Glomerular visceral epithelial cell (primary cell): ENCODE measurements at regions not wholly inside any gene's neighbourhood (a gene's known extent, or its start where the extent isn't known, plus 50 kb on each side); places are given as distances from the start of the nearest gene placed in this dataset.
A peak's percentile ranks its signal among the peaks of the same experiment; 100 is the strongest.
"Not testable (repeated sequence)": the region's sequence is repeated elsewhere in the genome, so short reads cannot be mapped to it uniquely, and the experiment has no call there.

Experiments
- DNase-seq: peaks from one replicate; pipeline ENCODE4 v3.0.0-alpha.2; 2016; ENCODE audit errors: extremely low spot score

DNA sequence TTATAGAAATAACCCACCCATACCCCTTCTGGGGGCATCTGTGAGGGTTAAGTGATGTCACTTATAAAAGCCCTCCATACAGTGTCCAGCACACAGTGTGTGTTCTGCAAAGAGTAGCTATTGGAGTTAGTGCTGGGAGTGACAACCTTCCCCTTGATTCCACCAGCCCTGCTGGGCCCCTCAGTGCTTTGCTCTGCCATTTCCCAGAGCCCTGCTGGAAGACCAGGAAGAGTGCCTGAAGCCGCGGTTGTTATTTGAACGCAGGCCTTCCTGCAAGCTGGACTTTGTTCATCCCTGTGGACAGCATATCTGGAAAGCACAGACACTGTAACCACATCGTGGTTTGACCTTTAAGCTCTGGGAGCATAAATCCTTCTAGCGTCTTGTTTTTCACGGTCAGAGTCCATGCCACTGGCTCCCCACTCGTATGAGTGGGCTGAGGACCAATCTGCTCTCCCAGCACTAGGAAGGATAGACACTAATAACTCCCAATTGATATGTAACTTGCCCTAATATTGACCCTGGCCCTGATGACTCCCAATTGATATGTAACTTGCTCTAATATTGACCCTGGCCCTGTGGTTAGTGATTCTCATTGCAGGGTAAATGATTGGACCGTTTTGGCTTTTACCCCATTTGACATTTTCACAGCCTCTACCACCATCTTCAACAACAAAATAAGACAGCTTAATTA is 297.1 kb upstream of the MAF start:
- DNase-seq, result peak; percentile 81

DNA sequence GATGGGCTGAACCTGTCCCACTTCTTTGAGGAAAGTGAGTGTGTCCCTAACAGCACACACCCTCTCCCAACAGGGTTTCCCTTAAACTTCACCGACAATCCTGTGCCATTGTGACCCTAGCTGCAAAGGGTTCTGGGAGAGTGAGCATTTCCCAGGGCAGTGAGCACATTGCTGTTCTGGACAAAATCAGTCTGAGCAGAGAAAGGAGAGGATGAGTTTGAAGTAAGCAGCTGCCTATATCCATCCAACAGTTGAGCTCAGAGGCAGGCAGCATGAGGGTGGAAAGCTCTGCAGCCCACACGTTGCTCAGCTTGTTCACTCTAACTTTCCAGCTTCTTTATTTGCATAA is 296.5 kb upstream of the MAF start:
- no peak for DNase-seq

DNA sequence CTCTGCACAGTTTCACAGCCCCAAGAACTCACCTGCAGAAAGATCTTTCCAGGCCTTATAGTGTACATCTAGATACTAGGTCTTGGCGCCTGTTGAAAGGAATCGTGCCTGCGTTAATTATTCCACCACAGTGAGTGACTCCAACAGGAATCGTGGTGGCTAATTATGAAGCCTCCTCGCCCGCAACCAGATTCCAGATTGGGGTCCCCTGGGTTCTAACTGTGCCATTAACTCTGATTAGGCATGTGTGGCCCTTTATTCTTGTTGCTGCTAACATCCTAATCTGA is 295.3 kb upstream of the MAF start:
- DNase-seq, result no peak

DNA sequence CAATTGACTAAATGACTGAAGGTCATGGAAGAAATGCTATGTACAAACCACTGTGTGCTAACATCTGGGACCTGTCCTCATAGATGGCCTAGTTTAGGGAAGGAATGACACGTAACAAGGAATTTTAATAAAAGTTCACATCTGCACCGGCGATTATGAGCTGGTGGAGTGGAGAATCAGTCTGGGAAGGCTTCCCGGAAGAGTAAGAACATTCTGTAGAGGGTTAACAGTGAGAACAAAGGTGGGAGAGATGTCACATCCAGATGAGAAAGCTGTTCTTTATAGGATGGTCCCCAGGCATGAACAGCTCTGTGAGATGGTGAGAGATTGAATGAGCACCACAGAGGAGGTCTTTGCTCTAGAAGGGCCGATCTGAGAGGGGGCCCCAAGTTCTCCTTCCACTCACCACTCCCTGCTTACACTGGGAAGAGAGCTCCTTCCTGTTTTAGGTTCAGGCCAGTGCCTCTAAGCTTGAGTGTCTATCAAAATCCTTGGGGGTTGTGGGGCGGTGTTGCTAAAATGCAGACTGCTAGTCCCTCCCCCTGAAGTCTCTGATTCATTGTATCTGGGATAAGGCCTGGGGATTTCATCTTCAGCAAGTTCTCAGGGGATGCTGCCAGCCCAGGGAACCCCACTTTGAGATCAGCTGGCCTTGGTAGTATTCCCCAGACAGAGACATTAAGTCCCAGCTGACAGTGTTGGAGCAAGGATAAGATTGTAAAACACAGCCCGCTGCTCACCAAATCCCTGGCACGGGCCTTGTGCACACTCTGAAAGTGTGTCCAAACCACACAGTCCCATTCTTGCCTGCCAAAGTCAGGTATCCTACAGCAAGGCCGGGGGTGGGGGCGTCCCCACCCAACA is 294.7 kb upstream of the MAF start:
- DNase-seq, result no peak

DNA sequence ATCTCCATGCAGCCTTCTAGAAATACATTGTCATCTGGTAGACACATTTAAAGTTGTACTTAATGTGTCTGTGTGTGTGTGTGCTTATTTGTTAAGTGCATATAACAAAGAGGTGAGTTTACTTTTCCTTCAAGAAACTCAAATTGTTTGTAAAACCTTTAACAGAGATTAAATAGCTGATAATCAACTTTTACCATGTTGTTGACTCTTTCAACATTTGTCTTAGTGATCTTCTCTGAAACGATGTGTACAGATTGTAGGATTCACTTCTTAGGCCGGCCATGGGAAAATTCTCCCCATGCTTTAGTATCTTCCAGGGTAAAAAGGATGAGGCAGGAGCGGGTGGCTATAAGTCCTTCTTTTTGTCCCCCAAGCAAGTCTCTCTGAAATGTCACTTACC is 292.9 kb upstream of the MAF start:
- no peak for DNase-seq

DNA sequence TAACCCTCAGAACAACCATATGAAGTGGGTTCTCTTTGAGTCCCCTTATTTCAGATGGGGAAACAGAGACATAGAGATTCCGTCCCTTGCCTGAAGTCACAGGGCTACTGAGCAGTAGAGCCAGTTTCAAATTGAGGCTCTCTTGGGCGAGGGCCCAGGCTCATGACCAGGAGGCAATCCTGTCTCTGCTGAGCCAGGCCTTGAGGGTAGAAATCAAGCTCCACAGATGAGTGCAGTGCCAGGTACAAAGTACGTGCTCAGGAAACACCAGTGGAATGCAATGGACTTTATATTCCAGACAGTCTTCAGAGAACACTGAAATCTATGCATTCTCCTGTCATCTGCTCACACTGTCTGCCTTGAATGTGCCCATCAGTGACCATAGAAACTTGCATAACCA is 291.7 kb upstream of the MAF start:
- no peak for DNase-seq

DNA sequence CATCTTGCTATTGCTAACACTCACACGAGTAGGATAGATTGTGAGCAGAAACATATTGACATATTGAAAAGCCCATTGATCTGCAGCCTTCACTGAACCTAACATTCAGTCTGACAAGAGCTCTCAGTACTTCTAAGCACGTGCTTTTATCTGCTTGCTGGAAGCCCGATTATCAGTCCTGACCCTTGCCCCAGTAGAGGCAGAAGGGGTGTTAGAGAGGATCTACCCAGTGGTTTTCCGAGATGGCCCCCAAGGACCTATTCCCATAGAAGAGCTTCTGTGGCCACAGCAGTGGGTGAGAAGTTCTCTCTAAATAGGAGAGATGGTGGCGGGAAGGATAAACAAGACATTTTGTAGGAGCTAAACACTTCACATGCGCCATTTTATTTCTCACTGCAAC is 290.9 kb upstream of the MAF start:
- DNase-seq, result no peak

DNA sequence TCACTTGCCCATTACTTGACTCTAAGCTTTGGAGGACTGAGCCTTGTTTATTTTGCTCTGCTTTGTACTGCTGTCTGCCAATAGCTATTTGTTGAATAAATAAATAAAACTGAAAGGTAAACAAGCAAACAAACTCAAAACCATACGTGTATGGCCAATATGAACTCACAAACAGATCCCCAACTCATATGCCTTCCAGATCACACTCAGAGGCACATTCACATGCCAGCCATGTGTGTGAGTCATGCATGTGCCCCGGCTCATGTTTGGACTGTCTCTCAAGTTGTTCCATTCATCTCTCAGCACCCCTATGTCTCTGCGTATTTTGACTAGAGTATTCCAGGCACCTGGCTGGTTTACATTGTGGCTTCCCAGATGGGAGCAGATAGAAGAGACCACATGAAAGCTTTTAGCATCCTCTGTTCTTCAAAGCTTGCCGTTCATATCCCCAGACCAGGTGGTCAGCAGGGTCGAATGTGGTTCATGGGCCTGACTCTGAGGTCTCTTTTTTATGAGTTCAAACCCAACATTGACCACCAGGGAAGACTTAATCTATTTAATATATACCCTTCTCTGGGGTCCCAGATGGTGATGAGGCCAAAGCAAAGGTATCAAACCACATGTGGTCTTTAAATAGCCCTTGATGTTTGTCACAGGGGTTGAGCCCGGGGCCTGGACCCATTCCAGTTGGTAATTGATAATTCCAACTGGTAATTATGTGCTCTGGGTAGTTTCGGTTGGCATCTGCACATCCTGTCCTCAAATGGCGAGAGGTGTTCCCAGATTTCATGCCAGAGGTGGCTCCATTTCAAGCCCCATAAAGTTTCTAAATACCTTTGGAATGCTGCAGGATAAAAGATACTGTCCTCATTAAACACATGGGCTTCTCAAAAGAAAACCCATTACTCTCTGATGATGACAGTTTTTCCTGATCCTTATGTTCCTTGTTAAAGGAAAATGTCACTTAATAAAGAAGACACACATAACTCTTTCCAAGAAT is 287.3 kb upstream of the MAF start:
- no peak for DNase-seq

DNA sequence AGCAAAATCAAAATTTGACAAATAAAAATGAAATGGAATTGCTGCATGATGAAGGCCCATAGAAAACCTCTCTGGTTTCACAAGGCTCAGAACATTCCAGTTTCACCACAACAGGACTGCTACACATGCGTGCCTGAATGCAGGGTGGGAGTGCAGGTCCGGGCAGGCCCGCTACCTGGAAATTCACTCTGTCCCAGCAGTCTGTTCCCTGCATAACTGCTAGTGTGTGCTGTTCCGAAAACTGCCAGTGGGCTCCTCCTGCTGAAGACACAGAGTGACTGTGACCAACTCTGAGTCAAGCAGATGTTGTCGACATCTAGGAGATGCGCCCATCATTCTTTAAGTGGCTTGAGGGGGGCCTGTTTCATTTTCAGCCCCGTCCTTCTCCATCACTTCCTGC is 284.8 kb upstream of the MAF start:
- no peak for DNase-seq

DNA sequence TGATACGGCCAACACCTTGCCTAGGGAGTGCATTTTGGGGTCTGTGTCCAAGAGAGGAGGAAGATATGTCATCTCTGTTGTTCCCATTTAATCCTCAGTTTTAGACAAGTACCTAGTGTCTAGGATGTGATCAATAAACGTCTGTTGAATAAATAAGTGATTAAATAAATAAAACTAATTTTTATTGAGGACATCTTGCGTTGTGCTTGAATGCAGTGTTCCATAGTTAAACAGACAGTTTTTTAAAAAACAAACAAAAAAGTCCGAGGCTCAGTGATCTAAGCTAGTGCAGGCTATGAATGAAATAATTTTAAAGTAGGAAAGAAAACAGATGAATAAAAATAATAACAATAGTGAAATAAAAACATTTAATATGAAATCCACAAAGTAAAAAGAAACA is 283.0 kb upstream of the MAF start:
- DNase-seq, result no peak

DNA sequence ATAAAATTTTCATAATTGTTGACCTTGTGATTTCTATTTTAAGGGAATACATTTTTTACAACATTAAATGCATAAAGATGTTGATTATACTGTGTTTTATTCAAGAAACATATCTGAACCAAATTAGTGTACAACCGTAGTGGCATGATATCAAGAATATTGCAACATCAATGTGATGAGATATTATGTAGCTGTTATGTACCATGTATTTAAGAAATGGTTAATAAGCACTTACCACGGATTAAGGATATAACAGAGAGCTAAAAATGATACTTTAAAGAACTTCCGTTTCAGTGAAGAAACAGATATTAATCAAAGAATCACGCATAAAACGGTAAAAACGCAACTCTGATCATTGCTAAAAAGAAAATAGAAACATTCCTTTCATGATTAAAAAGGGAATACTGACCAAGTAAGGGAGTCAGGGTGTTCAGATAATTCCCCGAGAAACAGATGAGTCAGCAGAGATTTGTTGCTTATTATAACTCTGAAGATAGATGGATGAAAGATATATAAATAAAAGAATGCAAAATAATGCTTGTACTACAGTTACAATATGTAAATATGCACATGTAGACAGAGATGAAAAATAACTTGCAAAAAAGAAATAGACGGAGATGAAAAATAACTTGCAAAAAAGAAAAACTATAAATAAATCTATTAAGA is 281.9 kb upstream of the MAF start:
- DNase-seq, result no peak

DNA sequence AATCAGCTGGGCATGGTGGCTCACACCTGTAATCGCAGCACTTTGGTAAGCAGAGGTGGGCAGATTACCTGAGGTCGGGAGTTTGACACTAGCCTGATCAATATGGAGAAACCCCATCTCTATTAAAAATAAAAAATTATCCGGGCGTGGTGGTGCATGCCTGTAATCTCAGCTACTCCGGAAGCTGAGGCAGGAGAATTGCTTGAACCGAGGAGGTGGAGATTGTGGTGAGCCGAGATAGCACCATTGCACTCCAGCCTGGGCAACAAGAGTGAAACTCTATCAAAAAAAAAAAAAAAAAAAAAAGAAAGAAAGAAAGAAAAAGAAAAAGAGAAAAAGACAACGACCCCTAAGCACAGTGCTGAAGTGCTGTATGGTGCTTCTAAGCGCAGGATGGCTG is 280.6 kb upstream of the MAF start:
- DNase-seq, result not testable (repeated sequence)

DNA sequence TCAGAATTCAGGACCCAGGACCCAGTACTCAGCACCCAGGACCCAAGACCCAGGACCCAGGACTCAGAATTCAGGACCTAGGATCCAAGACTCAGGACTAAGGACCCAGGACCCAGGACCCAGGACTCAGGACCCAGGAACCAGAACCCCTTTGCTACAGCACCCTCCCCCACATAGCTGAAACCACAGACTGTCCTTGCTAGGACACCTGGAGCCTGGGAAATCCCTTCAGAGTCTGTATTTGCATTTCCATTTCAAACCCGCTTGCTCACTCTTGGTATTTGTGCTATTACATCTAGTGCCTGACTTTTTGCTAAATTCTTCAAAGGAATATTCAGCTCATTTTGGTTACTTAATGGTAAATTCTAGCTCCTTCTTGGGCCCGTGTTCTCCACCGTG is 275.8 kb upstream of the MAF start:
- DNase-seq, result peak; percentile 31

DNA sequence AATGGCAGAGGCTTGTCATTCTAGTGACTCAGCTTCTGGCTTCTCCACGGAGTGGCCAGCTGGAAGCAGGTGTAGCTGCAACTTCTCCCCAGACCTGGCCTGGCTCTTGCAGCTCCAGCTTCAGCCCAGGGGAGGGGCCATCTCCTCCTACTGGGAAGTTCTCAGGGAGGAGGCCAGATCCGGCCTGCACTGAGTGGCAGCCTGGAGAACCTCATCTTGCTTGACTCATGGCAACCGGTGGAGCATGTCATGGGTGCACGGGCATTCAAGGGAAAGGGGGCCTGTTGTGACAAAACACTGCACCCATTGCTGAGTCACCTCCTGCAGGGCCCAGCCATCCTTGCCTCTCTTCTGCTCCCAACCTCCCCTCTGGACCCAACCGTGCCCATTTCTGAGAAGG is 273.9 kb upstream of the MAF start:
- DNase-seq, result peak; percentile 81

DNA sequence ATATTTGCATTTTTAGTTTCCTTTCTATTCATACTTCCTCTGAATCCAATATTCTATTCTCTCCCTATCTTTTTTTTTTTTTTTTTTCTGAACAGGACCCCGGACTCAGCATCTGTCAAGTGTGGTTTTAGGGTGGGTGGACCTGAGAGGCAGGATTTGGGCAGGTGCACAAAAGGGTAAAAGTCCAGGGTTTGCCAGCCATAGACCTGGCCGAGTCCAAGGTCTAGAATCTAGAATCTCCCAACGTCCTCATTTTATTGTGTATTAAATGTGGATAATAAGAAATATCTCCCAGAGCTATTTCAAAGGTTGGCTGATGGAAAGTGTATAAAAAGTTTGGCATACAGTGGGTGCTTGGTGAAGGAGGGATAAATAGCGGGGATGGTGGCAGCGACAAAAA is 273.3 kb upstream of the MAF start:
- no peak for DNase-seq

DNA sequence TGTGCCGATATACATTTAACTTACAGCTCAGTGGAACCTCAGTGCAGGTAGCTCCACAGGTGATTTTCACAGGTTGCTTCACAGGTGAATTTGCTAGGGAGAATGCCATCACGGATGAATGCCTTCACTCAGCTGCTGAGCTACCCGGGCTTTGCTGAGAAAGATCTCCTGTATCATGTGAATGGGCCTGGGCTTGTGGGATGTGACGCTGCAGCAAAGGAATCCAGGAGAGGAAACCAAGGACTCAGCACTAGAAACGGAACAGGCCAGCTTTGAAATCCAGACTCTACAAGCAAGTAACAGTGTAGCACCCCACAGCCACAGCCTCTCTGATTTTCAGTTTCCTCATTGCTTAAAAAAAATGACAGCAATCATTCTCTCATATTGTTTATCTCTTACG is 271.4 kb upstream of the MAF start:
- peak; percentile 64 for DNase-seq

DNA sequence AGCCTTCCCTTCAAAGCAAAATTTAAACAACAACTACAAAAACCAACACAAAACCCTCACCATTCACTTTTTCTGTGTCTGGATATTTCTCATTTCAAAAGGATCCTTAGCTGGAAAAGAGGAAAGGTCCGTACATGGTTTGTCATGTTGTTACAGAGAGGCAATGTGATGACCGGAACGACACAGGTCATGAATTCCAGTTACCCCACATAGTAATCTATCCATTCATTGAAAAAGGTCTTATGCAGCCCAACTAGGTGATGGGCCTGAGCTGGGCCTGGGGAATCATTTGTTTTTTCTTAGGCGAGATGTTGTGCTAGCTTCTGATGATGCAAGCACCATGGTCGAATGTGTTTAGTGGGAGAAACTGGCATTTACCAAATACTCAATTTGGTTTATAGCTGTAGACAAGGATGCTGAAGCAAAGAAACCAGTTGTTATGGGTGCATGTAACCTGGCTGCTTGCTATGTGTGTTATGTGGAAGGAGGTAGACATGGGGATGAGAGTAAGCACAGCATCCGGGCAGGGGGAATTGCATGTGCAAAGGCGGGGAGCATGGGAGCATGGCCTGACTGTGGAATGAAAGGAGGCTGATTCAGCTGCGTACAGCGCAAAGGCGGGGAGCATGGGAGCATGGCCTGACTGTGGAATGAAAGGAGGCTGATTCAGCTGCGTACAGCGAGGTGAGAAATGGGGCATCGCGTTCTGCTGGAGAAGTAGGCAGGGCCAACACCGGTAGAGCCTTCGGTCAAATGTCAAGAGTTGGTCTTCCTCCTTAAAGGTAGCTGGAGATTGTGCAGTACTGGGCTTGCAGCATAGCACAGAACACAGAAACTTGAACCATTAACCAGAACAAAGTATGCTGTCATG is 269.7 kb upstream of the MAF start:
- DNase-seq, result no peak

DNA sequence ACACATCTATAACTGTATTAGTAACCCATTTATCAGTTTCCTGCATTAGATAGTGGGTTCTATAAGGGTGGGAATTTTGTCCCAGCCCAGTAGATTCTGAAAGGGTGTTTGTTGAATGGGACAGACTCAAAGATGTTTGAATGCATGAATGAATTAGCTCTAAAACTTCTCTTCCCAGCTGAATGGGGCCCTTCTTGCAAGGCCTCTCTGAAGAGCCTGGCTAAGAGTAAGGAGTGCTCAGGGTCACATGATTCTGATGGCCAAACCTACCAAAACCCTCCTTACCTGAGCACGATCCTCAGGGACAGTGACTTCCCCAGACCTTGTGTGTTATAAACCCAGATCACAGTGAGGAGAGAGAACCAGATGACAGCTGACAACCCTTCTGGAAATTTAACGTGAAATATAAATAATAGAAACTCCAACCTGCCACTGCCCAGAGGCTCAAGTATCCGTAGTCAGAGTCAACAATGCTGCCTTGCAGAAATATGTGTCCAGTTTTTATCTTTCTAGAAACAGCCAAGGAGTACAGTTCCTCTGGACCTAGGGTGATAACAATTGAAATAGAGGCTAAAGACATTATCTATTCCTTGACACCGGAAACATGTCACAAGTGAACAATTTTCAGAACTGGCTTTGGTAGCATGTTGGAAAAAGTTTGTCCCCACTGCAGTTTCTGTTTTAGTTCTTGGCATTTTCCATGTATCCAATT is 268.9 kb upstream of the MAF start:
- no peak for DNase-seq

DNA sequence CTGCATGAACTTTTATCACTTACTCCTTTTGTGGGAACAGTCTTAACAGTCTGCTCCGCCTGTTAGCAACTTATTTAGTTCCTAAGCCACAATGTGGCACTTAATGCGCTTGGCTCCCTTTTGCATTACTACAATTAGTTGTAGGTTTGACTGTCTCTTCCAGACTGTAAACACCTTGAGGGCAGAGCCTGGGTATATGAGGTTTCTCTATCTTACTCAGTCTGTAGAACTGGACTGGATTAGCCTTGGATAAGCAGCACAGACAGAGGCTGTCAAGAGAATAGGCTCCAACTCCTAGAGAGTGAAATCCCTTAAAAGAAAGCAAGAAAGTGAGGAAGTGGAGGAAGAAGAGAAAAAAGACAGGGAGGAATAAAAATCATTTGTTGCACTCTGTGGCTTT is 268.3 kb upstream of the MAF start:
- DNase-seq, result no peak

DNA sequence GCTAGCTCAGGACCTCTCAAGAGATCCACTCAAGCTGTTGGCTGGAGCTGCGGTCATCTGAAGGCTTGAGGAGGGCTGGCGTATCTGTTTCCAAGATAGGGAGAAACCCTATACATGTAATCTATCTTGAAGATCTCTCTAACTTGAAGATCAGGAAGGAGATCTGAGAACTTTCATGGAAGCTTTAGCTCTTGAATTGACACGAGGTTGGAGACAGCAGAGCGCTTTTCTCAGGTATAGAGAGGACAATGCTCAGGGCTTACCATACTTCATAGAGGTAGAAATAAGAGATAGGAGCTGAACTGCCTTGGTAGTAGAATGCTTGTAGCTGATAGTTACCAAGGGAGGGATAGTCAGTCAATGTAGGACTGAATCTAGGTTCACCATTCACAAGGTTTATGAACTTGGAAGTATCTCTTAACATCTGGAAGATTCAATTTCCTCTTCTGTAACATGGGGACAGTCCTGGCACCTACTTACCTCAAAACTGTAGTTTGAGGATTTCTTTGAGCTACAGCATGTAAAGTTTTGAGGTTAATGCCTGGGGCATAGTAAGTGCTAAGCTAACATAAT is 267.0 kb upstream of the MAF start:
- no peak for DNase-seq
